GM13977 (cell line): ENCODE measurements at regions not wholly inside any gene's neighbourhood (a gene's known extent, or its start where the extent isn't known, plus 50 kb on each side); places are given as distances from the start of the nearest gene placed in this dataset.

Experiments
- DNase-seq: peaks from one replicate; pipeline ENCODE4 v3.0.0; 2012; ENCODE audit warnings: low spot score
- CTCF ChIP-seq: IDR thresholded peaks from 2 replicates; pipeline ENCODE4 v1.5.1; 2012; ENCODE audit warnings: mild to moderate bottlenecking, control low read depth; ENCODE audit not compliant: insufficient read depth; ENCODE audit errors: extremely low read depth, missing control alignments
- in situ Hi-C: fragments of 300-500 bp; cut with MboI; formaldehyde crosslinking; loops from one replicate; pipeline ENCODE4 v1.12.0; 2022; ENCODE audit warnings: low sequenced_read_pairs, low pct_unique_long_range_greater_than_20kb, mixed read lengths, inconsistent platforms; ENCODE audit not compliant: unreplicated experiment

GRCh38 chr3:102529452-102529851 is 94.6 kb downstream of the ZPLD1 start:
- no peak for TF ChIP-seq CTCF
- DNase-seq = no peak
- in situ Hi-C loops = loop anchor here (25.0 kb wide), 1 partner anchor 842 kb away; the partner anchor contains the start of genes RPL24 and ZBTB11

- no peak for DNase-seq
- no peak for TF ChIP-seq CTCF
- in situ Hi-C loops = loop anchor here (5.0 to 25.0 kb wide), 3 partner anchors 303 to 843 kb away; partner anchors contain the start of genes RPL24 and ZBTB11
These were observed 95.8 kb downstream of the ZPLD1 start for GRCh38 chr3:102530415-102531181.

GRCh38 chr3:102531686-102532085 is 96.9 kb downstream of the ZPLD1 start:
- DNase-seq = no peak
- in situ Hi-C loops = loop anchor here (5.0 to 25.0 kb wide), 3 partner anchors 304 to 844 kb away; partner anchors contain the start of genes RPL24 and ZBTB11
- no peak for TF ChIP-seq CTCF

- in situ Hi-C loops = loop anchor here (5.0 to 25.0 kb wide), 3 partner anchors 306 to 846 kb away; partner anchors contain the start of genes RPL24 and ZBTB11
- DNase-seq = no peak
- TF ChIP-seq CTCF = no peak
These were observed 98.1 kb downstream of the ZPLD1 start for GRCh38 chr3:102532901-102533300.

- in situ Hi-C loops = loop anchor here (5.0 to 25.0 kb wide), 3 partner anchors 306 to 846 kb away; partner anchors contain the start of genes RPL24 and ZBTB11
- no peak for TF ChIP-seq CTCF
- no peak for DNase-seq
These were observed 99.0 kb downstream of the ZPLD1 start for GRCh38 chr3:102533784-102534183.

- DNase-seq = peak; percentile 31
- in situ Hi-C loops = loop anchor here (10.0 to 25.0 kb wide), 2 partner anchors 732 to 849 kb away; partner anchors contain the start of genes RPL24 and ZBTB11
- TF ChIP-seq CTCF = peak; percentile 49
These were observed 101.6 kb downstream of the ZPLD1 start for GRCh38 chr3:102536456-102536855.
